KOPT-K1 (cell line): ENCODE measurements at regions not wholly inside any gene's neighbourhood (a gene's known extent, or its start where the extent isn't known, plus 50 kb on each side); places are given as distances from the start of the nearest gene placed in this dataset.
"Not testable (repeated sequence)": the region's sequence is repeated elsewhere in the genome, so short reads cannot be mapped to it uniquely, and the experiment has no call there.

Source experiments
- H3K27ac ChIP-seq: fragments of 200-600 bp; sonication (generic); 2 replicates; pipeline ENCODE4 v1.5.1; 2016; ENCODE audit warnings: antibody characterized with exemption, mild to moderate bottlenecking, low read depth, low read length; ENCODE audit not compliant: poor library complexity, severe bottlenecking
- H3K36me3 ChIP-seq: fragments of 200-600 bp; sonication (generic); 2 replicates; pipeline ENCODE4 v1.5.1; 2017; ENCODE audit warnings: antibody characterized with exemption, mild to moderate bottlenecking, low read length, moderate library complexity; ENCODE audit not compliant: insufficient read depth
- H3K9me3 ChIP-seq: fragments of 200-600 bp; sonication (generic); 2 replicates; pipeline ENCODE4 v1.5.1; 2017; ENCODE audit warnings: antibody characterized with exemption, low read length, mild to moderate bottlenecking; ENCODE audit not compliant: insufficient read depth, poor library complexity, severe bottlenecking

DNA sequence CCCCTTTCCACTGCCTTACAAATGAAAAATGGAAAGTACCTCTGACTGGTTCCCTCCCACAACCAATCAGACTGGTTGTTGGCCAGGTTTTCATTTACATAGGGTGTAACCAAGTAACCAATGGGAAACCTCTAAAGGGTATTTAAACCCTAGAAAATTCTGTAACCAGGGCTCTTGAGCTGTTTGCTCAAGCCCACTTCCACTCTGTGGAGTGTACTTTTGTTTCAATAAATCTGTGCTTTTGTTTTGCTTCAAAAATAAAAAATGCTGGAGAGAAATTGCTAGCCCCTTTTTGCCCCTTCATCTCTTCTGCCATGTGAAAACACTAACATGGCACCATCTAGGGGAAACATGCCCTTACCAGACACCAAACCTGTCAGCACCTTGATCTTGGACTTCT is 129.5 kb downstream of the AHR start:
- Histone ChIP-seq H3K27ac (no peak overlapping the region), H3K36me3 (no peaks in the 10 kb centered on the region), H3K9me3 (peaks cover 10% of the 10 kb centered on the region)

DNA sequence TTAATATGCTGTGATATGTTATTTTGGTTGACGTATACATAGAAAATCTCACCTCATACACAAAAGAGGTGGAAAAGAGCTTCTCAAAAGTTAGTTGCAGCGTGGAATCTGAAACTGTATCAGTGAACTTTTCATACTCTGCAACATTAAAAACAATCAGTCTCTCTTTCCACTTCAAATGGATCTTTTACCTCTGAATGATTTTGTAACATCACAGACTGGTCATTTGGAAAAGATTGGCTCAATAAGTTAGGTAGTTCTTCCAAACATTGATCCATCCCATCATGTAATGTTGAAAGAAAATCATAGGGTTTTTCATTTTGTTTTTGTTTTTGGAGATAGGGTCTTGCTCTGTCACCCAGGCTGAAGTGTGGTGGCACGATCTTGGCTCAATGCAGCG is 131.1 kb downstream of the AHR start:
- H3K36me3 ChIP-seq, result no peaks in the 10 kb centered on the region
- no peak overlapping the region for H3K27ac ChIP-seq
- peaks cover 10% of the 10 kb centered on the region for H3K9me3 ChIP-seq

DNA sequence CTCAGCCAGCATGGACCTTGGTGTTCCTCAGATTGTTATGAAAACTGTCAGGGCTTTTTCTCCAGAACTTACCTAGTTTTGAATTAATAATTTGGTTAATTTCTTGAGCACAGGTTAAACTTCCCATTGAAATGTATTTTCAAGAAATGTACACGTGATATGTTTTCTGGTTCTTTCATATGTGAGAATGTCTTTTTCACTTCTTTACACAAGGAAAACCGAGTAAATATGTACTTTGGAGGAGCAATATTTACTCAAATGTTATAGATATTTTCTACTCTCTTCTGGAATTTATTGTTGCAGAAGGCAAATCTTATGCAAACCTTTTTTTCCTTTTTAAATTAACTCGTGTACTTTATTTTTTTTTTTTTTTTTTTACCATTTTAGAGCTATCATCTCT is 134.3 kb downstream of the AHR start:
- H3K9me3 ChIP-seq, result peaks cover 8% of the 10 kb centered on the region
- no peak overlapping the region for H3K27ac ChIP-seq
- H3K36me3 ChIP-seq, result no peaks in the 10 kb centered on the region

DNA sequence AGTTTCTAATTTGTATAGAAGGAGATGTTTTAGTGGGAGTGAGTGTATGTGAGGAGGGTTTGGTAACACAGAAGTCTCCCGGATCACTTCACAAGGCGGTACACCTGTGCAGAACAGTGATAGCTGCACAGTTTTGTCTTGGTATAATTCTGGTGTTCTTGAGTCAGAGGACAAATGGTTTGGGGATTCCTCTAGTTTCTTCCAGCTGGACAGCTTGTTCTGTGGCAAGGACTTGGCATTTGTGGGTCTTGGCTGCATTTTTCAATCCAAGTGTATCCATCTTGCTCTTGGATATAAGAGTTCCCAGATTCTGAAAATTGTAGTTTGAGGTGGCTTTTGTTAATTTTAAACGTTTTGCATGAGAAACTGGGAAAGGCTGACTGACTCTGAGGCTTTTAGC is 135.7 kb downstream of the AHR start:
- no peaks in the 10 kb centered on the region for H3K36me3 ChIP-seq
- no peak overlapping the region for H3K27ac ChIP-seq
- H3K9me3 ChIP-seq, result no peaks in the 10 kb centered on the region

DNA sequence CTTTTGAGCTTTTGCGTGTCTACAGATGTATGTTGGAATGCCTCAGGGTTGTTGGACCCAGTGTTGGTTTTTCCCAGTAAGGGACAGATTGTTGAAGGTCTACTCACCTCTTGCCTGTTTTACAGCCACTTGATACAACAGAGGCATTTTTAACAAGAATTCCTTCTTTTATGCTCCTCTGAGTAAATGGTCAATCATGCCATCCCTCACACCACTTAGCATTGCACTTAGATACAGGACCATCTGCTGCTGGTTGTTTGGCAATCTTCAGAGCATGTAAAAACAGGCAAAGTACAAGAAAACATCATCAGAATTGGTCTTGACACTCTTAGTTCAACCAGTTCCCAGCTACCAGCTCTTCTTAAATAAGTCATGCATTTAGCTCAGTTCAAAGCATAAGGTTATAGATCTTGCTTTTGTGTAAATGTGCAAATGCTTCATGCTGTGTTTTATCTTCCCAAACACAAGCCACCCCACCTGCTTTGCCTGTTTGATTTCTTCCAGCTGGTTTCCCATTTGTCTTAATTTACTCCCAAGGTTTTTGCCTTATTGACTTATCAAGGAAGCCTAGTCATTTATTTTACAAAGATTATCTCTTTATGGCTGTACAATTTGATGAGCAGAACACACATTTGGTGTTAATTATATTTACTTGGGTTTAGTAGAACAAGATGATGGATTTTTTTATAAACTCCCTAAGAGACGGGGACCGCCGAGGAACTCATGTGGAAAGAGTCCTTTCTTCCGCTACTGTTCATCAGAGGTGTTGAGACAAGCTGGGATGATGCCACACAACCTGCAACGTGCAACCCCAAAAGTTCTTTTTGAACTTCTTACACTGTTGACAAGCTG is 136.6 kb downstream of the AHR start:
- no peak overlapping the region for H3K27ac ChIP-seq
- peaks cover 5% of the 10 kb centered on the region for H3K9me3 ChIP-seq
- no peaks in the 10 kb centered on the region for H3K36me3 ChIP-seq

DNA sequence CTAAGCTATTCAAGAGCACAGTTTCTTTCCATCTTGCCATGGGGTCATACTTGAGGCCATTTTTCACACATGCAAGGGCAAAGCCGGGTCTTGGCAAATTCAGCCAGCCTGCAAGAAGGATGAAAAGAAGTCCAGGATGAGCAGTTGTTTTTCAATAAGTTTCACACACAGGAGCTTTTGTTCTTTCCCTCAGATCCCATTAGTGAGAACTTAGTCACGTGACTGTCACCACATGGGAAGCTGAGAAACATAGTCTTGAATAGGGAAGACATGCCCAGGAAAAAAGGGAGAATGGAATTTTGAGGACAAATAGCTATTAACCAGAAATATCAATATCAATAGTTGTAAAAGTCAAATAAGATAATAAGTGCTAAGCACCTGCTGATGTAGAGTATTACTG is 137.7 kb downstream of the AHR start:
- H3K27ac ChIP-seq, result no peak overlapping the region
- no peaks in the 10 kb centered on the region for H3K36me3 ChIP-seq
- peaks cover 11% of the 10 kb centered on the region for H3K9me3 ChIP-seq

DNA sequence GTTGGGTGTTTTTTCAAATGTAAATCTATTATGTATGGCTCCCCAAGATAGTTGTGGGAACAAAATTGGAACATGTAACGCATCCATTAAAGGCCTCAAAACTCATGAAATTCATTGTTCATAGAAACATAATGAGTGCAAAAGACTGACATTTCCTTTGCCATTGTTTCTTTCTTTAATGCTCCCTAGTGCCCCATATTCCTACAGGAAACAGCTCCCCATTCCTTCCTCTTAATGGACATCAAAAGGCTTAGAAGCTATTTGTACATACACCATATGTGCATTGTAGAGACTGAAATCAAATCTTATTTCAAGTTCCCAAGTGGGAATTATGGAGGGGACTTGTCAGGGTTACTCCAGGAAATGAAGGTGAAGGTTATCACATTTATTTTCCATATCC is 139.1 kb downstream of the AHR start:
- H3K27ac ChIP-seq, result no peak overlapping the region
- peaks cover 11% of the 10 kb centered on the region for H3K9me3 ChIP-seq
- H3K36me3 ChIP-seq, result no peaks in the 10 kb centered on the region

DNA sequence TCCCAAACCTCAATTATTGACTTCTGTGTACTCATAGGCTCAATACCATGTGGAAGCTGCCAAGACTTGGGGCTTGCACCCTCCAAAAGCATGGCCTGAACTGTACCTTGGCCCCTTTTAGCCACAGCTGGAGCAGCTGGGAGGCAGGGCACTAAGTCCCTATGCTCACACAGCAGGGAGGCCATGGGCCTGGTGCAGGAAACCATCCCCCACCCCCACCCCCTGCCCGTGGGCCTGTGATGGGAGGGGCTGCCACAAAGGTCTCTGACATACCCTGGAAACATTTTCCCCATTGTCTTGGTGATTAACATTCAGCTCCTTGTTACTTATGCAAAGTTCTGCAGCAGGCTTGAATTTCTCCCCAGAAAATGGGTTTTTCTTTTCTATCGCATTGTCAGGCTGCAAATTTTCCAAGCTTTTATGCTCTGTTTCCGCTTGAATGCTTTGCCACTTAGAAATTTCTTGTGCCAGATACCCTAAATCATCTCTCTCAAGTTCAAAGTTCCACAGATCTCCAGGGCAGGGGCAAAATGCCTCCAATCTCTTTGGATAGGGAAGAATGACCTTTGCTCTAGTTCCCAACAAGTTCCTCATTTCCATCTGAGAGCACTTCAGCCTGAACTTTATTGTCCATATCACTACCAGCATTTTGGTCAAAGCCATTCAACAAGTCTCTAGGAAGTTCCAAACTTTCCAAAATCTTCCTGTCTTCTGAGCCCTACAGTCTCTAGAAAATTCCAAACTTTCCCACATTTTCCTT is 141.8 kb downstream of the AHR start:
- H3K27ac ChIP-seq, H3K36me3 ChIP-seq: not testable (repeated sequence)
- peaks cover 11% of the 10 kb centered on the region for H3K9me3 ChIP-seq

DNA sequence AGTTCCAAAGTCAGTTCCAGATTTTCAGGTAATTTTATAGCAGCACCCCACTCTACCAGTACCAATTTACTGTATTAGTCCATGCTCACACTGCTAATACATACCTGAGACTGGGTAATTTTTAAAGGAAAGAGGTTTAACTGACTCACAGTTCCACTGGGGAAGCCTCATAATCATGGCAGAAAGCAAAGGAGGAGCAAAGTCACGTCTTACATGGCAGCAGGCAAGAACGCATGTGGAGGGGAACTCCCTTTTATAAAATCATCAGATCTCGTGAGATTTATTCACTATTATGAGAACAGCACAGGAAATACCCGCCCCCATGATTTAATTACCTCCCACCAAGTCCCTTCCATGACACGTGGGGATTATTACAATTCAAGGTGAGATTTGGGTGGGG is 142.4 kb downstream of the AHR start:
- Histone ChIP-seq H3K36me3 (no peaks in the 10 kb centered on the region), H3K27ac (no peak overlapping the region), H3K9me3 (peaks cover 11% of the 10 kb centered on the region)

DNA sequence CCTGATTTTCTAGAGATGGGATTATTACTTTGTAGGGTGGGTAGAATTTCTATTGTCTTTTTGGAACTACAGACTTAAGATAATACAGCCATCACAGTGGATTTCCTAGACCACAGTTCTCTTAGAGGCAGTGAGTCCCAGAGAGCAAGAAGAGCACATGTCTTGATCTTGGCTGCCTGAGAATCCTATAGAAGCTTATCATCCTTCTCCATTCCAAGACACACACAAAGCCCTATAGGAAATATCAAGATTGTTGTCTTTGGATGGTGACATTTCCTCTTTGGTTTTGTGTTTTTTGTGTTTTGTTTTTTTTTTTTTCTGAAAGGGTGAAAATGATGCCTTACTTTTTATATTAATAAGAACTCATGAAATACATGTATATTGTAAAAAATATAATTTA is 143.1 kb downstream of the AHR start:
- H3K36me3 ChIP-seq, result no peaks in the 10 kb centered on the region
- H3K9me3 ChIP-seq, result peaks cover 11% of the 10 kb centered on the region
- H3K27ac ChIP-seq, result no peak overlapping the region

DNA sequence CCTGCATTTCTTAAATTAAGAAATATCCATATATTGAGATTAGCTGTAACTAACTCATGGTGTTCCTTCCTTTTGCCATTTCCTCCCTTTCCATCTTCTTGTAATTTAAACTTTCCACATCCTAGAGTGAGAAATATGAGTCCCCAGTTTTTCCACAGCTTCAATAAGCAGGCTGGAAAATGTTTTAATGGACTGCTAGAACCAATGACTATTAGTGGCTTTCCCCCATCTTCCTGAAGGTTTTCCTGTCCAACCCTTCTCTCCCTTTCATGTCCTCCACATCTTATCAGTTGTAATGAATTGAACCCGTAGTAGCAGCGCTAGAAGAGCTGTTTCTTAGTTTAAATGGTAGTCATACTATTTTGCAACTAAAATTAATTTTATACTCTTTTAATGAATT is 145.7 kb downstream of the AHR start:
- Histone ChIP-seq H3K36me3 (no peaks in the 10 kb centered on the region), H3K27ac (no peak overlapping the region), H3K9me3 (peaks cover 24% of the 10 kb centered on the region)

DNA sequence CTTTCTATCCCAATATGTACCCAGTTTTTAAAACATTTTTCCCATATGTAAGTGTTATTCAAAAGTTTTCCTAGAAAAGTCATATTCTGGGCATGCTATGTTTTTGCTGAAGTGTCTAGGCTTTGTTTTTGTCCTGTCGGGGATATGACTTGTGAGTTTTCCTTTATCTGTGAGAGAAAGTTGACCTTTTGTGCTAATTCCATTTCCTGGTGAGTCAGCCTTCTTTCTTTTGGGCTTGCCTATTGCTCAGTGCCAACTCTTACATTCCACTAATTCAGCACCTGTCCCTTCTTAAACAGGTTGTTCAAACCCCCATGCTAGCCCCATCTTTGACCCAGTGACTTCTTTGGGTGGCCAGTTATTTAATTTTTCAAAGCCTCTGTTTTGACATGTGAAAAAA is 146.2 kb downstream of the AHR start:
- no peak overlapping the region for H3K27ac ChIP-seq

DNA sequence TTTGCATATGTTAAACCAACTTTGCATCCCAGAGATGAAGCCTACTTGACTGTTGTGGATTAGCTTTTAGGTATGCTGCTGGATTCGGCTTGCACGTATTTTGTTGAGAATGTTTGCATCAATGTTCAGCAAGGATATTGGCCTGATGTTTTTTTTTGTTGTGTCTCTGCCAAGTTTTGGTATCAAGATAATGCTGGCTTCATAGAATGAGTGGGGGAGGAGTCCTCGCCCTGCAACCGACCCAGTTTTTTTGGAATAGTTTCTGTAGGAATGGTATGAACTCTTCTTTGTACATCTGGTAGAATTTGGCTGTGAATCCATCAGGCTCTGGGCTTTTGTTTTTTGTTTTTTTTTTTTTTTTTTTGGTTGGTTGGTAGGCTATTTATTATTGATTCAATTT is 147.9 kb downstream of the AHR start:
- H3K27ac ChIP-seq, result no peak overlapping the region
- peaks cover 12% of the 10 kb centered on the region for H3K9me3 ChIP-seq
- no peaks in the 10 kb centered on the region for H3K36me3 ChIP-seq

More for the DNA sequence above, 146.2 kb downstream of the AHR start:
- Histone ChIP-seq H3K9me3 (peaks cover 22% of the 10 kb centered on the region), H3K36me3 (no peaks in the 10 kb centered on the region)

DNA sequence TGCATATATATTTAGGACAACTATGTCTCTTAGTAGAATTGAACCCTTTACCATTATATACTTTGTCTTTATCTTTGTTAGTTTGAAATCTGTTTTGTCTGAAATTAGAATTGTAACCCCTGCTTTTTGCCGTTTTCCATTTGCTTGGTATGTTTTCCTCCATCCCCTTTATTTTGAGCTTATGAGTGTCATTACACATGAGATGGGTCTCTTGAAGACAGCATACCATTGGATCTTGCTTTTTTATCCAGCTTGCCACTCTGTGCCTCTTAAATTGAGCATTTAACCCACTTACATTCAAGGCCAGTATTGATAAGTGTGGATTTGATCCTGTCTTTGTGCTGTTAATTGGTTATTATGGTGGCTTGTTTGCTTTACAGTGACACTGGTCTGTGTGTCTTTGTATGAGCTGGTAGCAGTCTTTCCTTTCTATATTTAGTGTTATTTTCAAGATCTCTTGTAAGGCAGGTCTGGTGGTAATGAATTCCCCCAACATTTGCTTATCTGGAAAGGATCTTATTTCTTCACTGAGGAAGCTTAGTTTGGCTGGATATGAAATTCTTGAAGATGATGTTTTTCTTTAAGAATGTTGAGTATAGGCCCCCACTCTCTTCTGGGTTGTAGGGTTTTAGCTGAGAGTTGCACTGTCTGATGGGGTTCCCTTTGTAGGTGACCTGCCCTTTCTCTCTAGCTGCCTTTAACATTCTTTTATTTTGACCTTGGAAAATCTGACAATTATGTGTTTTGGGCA is 149.5 kb downstream of the AHR start:
- Histone ChIP-seq H3K36me3 (no peaks in the 10 kb centered on the region), H3K9me3 (peaks cover 12% of the 10 kb centered on the region), H3K27ac (no peak overlapping the region)
